Peyer's patch (tissue), 4 donors: ENCODE measurements at regions not wholly inside any gene's neighbourhood (a gene's known extent, or its start where the extent isn't known, plus 50 kb on each side); places are given as distances from the start of the nearest gene placed in this dataset.

Experiments
- DNase-seq, 3 donors: peaks; one replicate each; pipeline ENCODE4 v3.0.0-alpha.2; 2017 to 2019
- H3K27ac ChIP-seq, 4 donors: fragments of 200-600 bp; sonication (generic); one replicate each; pipeline ENCODE4 v1.5.1; 2016 to 2019
- H3K27me3 ChIP-seq, 2 donors: fragments of 200-600 bp; sonication (generic); one replicate each; pipeline ENCODE4 v1.5.1; 2019
- H3K36me3 ChIP-seq, 3 donors: fragments of 200-600 bp; sonication (generic); one replicate each; pipeline ENCODE4 v1.5.1; 2016 to 2019
- H3K4me1 ChIP-seq, 4 donors: fragments of 200-600 bp; sonication (generic); one replicate each; pipeline ENCODE4 v1.5.1; 2016 to 2019
- H3K4me3 ChIP-seq, 4 donors: fragments of 200-600 bp; sonication (generic); 1 replicate in 3 of 4; 2 replicates in 1 of 4; pipeline ENCODE4 v1.5.1; 2016 to 2019; ENCODE audit warnings: mild to moderate bottlenecking in 1 of 4
- H3K9me3 ChIP-seq, 4 donors: fragments of 200-600 bp; sonication (generic); one replicate each; pipeline ENCODE4 v1.5.1; 2016 to 2019; ENCODE audit warnings: mild to moderate bottlenecking in 1 of 4
- CTCF ChIP-seq, 6 experiments: fragments of 450-650 bp in 4 of 6; fragments of 200-600 bp in 2 of 6; sonication (generic) in 1 of 6; IDR thresholded peaks; one replicate each; pipeline ENCODE4 v1.5.1; 2017 to 2019; ENCODE audit warnings: antibody characterized with exemption in 6 of 6, mild to moderate bottlenecking in 3 of 6, moderate library complexity in 1 of 6
- POLR2A ChIP-seq, 2 donors: fragments of 450-650 bp; IDR thresholded peaks; one replicate each; pipeline ENCODE4 v1.5.1; 2017; ENCODE audit warnings: antibody characterized with exemption in 2 of 2, mild to moderate bottlenecking in 2 of 2, moderate library complexity in 2 of 2

GRCh38 chr4:179625406-179625805, 2183.2 kb upstream of the AGA start:
- no peak overlapping the region for H3K27ac ChIP-seq
- H3K27me3 ChIP-seq, result no peaks in the 10 kb centered on the region
- no peak for DNase-seq
- TF ChIP-seq CTCF (IDR thresholded peaks at IDR 0.05) (no peak), POLR2A (IDR thresholded peaks at IDR 0.05) (no peak)
- H3K4me3 ChIP-seq, result no peak overlapping the region
- no peaks in the 10 kb centered on the region for H3K4me1 ChIP-seq
- H3K9me3 ChIP-seq, result no peaks in the 10 kb centered on the region
- H3K36me3 ChIP-seq, result no peaks in the 10 kb centered on the region

DNA sequence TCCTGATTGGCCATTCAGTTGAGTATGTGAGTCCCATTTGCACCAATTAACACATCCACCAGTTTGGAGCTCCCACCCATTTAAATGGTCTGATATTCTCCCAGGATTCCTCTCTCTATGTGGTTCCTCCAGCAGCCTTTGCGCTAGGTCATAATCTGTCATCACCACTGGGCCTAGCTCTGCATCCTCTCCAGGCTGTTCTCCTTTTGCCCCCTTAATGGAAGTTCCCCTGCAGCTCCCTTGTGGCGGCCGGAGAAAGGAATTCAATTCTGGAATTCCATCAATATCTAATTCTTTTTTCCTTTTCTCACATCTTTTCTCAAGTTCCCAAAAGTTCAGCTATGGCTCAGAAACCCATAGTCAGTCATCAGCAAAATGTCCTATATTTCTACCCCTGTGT, 2184.4 kb upstream of the AGA start:
- Histone ChIP-seq H3K4me1 (no peaks in the 10 kb centered on the region), H3K36me3 (no peaks in the 10 kb centered on the region), H3K27ac (no peak overlapping the region), H3K27me3 (no peaks in the 10 kb centered on the region), H3K9me3 (no peaks in the 10 kb centered on the region), H3K4me3 (no peak overlapping the region)
- TF ChIP-seq POLR2A (IDR thresholded peaks at IDR 0.05), result no peak
- TF ChIP-seq CTCF (IDR thresholded peaks at IDR 0.05), result no peak
- DNase-seq, result no peak

GRCh38 chr4:179631321-179631720, 2189.1 kb upstream of the AGA start:
- H3K36me3 ChIP-seq, result no peaks in the 10 kb centered on the region
- no peaks in the 10 kb centered on the region for H3K4me1 ChIP-seq
- H3K27me3 ChIP-seq, result no peaks in the 10 kb centered on the region
- no peak for DNase-seq
- no peak overlapping the region for H3K27ac ChIP-seq
- H3K4me3 ChIP-seq, result no peak overlapping the region
- H3K9me3 ChIP-seq, result no peaks in the 10 kb centered on the region
- no peak for TF ChIP-seq POLR2A (IDR thresholded peaks at IDR 0.05)
- TF ChIP-seq CTCF (IDR thresholded peaks at IDR 0.05), result no peak

- Histone ChIP-seq H3K4me3 (no peak overlapping the region), H3K27ac (no peak overlapping the region), H3K4me1 (no peaks in the 10 kb centered on the region), H3K36me3 (no peaks in the 10 kb centered on the region), H3K9me3 (no peaks in the 10 kb centered on the region), H3K27me3 (no peaks in the 10 kb centered on the region)
- TF ChIP-seq CTCF (IDR thresholded peaks at IDR 0.05) (no peak), POLR2A (IDR thresholded peaks at IDR 0.05) (no peak)
- DNase-seq, result no peak
Observed at GRCh38 chr4:179634862-179635261, 2192.6 kb upstream of the AGA start.

- H3K27ac ChIP-seq, result no peak overlapping the region
- no peak overlapping the region for H3K4me3 ChIP-seq
- no peaks in the 10 kb centered on the region for H3K4me1 ChIP-seq
- H3K9me3 ChIP-seq, result peaks cover 0 to 4% (median 0%) of the 10 kb centered on the region in 4 donors
- DNase-seq, result no peak
- TF ChIP-seq POLR2A (IDR thresholded peaks at IDR 0.05), result no peak
- no peak for TF ChIP-seq CTCF (IDR thresholded peaks at IDR 0.05)
- H3K36me3 ChIP-seq, result no peaks in the 10 kb centered on the region
- H3K27me3 ChIP-seq, result no peaks in the 10 kb centered on the region
Observed at GRCh38 chr4:179662522-179662921, 2220.3 kb upstream of the AGA start.
